ENCODE measurements at regions not wholly inside any gene's neighbourhood (a gene's known extent, or its start where the extent isn't known, plus 50 kb on each side); places are given as distances from the start of the nearest gene placed in this dataset.
"Not testable (repeated sequence)": the region's sequence is repeated elsewhere in the genome, so short reads cannot be mapped to it uniquely, and the experiment has no call there.

DNA sequence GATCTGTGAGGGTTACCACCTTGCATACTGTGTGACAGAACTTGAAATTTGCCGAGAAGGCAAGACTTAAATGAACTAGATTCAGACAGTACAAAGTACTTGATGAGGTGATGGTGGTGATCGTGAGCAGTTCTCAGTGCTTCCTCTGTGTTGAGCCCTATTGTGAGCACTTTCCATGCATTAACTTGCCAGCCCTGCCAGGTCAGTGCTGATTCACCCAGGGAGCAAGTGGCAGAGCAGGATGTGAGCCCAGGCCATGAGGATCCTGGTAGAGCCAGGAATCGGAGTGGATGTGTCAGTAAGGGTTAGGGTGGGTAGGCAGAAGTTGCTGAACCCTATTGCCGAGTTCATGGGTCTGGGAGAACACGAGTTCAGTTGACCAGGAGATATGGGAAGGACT lies 4545.7 kb upstream of the TPTE start:
- H3K27ac Mint-ChIP-seq; H3K4me1 Mint-ChIP-seq; H3K4me3 Mint-ChIP-seq; H3K27me3 Mint-ChIP-seq; POLR2A ChIA-PET; H3K9me3 Mint-ChIP-seq; DNase-seq; H3K36me3 Mint-ChIP-seq (ENCODE audit: low read depth); CTCF ChIA-PET: not testable (repeated sequence)

DNA sequence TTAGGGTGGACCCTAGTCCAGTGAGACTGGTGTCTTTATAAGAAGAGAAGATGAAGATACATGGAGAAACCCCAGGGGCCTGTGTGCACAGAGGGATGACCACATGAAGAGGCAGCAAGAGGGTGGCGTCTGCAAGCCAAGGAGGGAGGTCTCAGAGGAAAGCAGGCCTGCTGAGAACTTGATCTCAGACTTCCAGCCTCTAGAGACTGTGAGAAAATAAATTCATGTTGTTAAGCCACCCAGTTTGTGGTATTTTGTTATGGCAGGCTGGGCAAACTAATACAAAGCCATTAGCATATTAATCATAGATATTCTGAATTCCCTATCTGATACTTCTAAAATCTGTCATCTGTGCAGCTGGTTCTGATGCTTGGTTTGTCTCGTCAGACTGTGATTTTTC lies 4523.8 kb upstream of the TPTE start:
- H3K4me3 Mint-ChIP-seq; POLR2A ChIA-PET; H3K36me3 Mint-ChIP-seq (ENCODE audit: low read depth); CTCF ChIA-PET; H3K27me3 Mint-ChIP-seq; DNase-seq; H3K9me3 Mint-ChIP-seq; H3K4me1 Mint-ChIP-seq; H3K27ac Mint-ChIP-seq: not testable (repeated sequence)

DNA sequence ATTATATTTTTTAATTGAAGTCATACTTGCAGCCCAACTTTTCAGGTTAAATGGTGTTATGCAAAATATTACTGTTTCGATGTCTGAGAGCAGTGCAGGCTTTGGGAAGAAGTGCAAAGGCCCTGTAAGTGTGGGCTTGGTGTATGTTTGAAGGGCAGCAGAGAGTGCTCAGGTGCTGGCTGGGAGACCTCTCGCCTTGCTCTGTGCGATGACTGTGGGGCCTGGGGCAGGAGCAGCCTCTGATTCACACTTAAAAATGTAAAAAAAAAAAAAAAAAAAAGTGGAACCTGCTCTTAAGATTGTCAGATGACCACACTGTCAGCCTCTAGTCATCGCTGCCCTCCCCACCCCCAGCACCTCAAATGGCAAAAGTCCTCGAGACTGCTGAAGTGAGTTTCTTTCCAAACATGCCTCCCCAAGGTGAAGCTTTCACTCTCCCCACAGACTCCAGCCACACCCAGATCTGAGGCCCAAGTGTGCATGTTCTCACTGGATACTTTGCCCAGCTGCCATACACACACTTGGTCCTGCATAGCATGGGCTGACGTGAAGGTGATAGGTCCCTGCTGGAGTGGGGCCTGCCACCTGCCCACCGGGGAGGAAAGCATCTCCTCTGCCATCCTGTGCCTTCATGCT lies 4505.8 kb upstream of the TPTE start:
- CTCF ChIA-PET; H3K36me3 Mint-ChIP-seq (ENCODE audit: low read depth): not testable (repeated sequence)

DNA sequence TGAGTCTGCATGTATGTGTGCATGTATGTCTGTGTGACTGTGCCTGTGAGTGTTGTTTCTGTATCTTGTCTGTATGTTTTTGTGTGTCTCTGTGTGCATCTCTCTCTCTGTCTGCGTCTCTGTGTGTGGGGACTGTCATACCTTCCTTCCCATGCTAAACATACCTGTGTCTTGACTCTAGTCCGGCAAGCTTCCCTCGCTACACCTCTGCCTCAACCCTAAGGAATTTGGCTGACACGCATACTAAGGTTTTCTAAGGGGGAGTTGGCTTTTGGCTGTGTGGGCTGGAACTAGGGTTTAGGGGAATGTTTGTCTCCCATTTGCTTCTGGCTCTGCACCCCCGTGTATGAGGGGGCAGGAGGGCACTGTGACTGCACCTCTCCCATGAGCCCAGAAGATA lies 4500.9 kb upstream of the TPTE start:
- POLR2A ChIA-PET; H3K4me1 Mint-ChIP-seq; CTCF ChIA-PET; H3K9me3 Mint-ChIP-seq; H3K4me3 Mint-ChIP-seq; H3K27me3 Mint-ChIP-seq; H3K36me3 Mint-ChIP-seq (ENCODE audit: low read depth); DNase-seq; H3K27ac Mint-ChIP-seq: not testable (repeated sequence)

More for the DNA sequence above, 4505.8 kb upstream of the TPTE start:
- H3K27ac Mint-ChIP-seq, H3K27me3 Mint-ChIP-seq, POLR2A ChIA-PET, H3K4me1 Mint-ChIP-seq, H3K4me3 Mint-ChIP-seq, DNase-seq, H3K9me3 Mint-ChIP-seq: not testable (repeated sequence)

DNA sequence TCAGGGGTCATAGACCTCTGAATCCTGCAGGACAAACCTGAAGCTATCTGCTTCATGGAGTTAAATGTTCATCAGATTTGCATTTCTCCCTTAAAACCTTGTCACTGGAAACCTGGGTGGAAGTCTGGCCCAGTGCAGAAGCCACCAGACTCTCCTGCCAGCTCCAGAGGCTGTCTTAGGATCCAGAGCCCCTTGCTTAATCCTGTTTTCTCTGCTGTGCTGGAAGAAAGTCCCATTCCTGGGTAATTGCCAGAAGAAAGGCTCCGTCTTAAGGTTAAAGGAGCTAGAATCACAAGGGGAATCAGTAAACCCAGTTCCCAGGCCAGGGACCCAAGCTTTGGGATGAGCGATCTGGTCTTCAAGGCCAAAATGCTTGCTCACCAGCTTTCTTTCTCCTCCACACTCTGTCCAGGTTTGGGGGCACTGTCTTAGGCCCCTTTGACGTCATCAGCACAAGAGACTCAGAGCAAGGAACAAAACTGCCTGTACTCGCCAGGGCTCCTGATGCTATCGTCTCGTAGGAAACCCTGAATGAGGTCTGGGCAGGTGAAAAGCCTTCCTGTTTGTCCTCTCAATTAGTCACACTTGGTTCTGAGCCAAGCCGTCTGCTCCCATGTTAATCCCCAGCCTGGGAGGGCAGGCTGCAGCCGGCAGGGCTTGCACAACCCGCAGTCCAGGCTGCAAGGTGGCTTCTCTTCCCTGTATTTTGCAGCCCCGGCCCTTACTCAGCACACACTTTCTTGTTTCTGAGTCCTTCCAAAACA lies 4500.2 kb upstream of the TPTE start:
- CTCF ChIA-PET; H3K9me3 Mint-ChIP-seq; H3K36me3 Mint-ChIP-seq (ENCODE audit: low read depth); POLR2A ChIA-PET; DNase-seq; H3K4me1 Mint-ChIP-seq; H3K4me3 Mint-ChIP-seq; H3K27ac Mint-ChIP-seq; H3K27me3 Mint-ChIP-seq: not testable (repeated sequence)

DNA sequence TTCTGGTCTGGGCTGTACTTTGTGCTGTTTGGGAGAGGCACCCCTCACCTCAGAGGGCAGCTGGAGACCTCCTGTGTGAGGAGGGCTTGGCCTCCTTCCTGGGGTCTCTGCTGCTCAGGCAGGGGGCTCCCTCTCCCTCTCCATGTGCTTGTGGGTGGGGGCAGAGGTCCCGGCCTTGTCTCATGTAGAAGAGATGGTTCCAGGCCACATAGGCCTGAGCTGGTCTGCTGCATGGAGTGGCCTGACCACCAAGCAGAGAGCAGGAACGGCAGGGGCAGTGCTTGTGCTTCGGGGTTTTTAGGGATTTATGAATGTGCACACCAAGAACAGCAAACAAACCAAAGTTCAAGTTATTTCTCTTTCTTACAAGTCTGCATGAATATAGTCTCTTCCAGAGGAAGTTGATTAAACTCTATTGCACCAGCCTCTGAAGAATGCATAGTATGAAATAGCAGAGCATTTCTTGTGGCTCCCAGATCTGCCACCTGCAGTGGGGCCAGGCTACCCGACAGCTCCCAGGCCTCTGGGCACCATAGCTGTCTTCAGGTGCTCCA lies 4499.6 kb upstream of the TPTE start:
- H3K9me3 Mint-ChIP-seq, H3K27me3 Mint-ChIP-seq: not testable (repeated sequence)

DNA sequence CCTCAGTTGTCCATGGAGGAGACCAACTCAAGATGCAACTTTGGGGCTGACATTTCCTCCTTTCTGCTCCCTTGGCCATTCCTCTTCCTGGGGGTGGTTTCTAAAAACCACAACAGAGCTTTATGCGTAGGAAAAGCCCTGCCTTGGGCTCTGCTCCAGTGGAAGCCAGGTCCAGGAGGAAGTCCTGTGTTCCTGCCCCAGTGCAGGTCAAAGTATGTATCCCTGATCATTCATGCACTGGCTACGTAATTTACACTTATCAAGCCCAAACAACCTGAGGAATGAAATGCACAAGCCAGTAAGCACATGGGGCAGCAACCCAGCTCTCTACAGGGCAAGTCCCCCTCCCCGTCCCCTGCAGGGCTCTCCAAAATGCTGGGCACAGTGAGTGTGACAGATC lies 4498.1 kb upstream of the TPTE start:
- POLR2A ChIA-PET; H3K4me3 Mint-ChIP-seq; H3K9me3 Mint-ChIP-seq; H3K4me1 Mint-ChIP-seq; H3K27ac Mint-ChIP-seq; DNase-seq; CTCF ChIA-PET; H3K27me3 Mint-ChIP-seq; H3K36me3 Mint-ChIP-seq (ENCODE audit: low read depth): not testable (repeated sequence)

More for the DNA sequence above, 4499.6 kb upstream of the TPTE start:
- POLR2A ChIA-PET; H3K4me3 Mint-ChIP-seq; H3K27ac Mint-ChIP-seq; H3K36me3 Mint-ChIP-seq (ENCODE audit: low read depth); H3K4me1 Mint-ChIP-seq; DNase-seq; CTCF ChIA-PET: not testable (repeated sequence)

DNA sequence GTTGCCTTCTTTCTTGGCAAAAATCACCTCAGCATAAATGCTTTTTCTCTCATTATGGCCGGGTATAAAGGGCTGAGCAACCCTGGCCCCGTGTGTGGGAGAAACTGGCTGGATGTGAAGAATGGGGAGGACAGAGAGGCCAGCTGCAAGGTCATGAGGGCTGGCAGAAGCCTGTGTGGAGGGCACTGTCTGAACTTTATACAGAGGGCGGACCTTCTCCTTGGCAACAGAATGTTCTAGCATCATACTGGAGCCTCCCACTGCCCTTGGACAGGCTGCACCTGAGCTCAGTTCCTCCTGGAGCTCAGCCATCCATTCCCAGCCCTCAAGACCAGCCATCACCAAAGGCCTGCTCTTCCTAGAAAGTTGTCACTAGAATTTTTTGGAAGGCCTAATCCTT lies 4496.2 kb upstream of the TPTE start:
- H3K27me3 Mint-ChIP-seq; H3K36me3 Mint-ChIP-seq (ENCODE audit: low read depth); H3K4me1 Mint-ChIP-seq; H3K27ac Mint-ChIP-seq; DNase-seq; H3K9me3 Mint-ChIP-seq; CTCF ChIA-PET; POLR2A ChIA-PET; H3K4me3 Mint-ChIP-seq: not testable (repeated sequence)

DNA sequence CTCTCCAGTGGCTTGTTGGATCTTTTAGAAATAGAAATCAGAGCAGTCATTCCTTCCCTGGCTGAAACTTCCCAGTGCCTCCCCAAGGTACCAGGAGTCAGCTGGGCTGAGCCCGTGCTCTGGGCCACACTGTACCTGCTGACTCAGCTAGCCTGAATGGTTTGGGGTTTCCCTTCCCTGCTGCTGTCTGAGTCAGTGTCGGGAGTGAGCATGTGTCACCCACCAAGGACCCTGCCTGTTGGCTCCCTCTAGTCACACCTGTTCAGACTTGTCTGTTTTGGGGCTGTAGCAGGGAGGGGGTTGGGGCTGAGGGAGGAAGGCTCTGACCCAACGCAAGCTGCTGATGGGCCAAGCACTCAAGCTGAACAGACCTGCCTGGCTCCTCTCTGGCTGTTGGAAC lies 4493.9 kb upstream of the TPTE start:
- H3K4me1 Mint-ChIP-seq; POLR2A ChIA-PET; CTCF ChIA-PET; DNase-seq; H3K27me3 Mint-ChIP-seq; H3K36me3 Mint-ChIP-seq (ENCODE audit: low read depth); H3K9me3 Mint-ChIP-seq; H3K27ac Mint-ChIP-seq; H3K4me3 Mint-ChIP-seq: not testable (repeated sequence)

DNA sequence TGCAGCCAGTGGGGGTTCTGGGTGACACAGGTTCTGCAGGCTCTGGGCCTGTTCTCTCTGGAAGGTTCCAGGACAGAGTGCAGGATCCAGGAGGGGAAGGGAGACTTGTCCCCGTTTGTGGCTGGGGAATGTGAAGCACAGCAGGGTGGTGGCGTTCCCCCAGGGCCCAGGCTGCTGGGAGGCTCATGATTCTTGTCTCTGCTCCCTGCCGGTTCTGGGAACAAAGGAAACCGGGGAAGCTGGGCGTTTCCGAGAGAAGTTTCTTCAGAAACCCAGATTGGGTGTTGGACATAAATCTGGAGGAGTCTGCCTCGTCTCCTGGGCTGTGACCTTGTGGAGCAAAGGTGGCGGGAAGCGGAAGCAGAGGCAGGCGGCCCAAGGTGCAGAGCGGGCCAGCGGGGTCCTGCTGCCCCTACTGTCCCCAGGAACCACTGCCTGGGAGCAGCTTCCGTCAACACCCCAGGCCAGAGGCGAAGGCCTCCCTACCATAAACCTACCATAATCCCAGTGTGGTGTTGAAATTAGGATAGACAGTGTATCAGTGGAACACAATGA lies 4487.2 kb upstream of the TPTE start:
- H3K9me3 Mint-ChIP-seq; H3K27me3 Mint-ChIP-seq; DNase-seq; H3K36me3 Mint-ChIP-seq (ENCODE audit: low read depth); POLR2A ChIA-PET; CTCF ChIA-PET; H3K4me1 Mint-ChIP-seq; H3K4me3 Mint-ChIP-seq; H3K27ac Mint-ChIP-seq: not testable (repeated sequence)

DNA sequence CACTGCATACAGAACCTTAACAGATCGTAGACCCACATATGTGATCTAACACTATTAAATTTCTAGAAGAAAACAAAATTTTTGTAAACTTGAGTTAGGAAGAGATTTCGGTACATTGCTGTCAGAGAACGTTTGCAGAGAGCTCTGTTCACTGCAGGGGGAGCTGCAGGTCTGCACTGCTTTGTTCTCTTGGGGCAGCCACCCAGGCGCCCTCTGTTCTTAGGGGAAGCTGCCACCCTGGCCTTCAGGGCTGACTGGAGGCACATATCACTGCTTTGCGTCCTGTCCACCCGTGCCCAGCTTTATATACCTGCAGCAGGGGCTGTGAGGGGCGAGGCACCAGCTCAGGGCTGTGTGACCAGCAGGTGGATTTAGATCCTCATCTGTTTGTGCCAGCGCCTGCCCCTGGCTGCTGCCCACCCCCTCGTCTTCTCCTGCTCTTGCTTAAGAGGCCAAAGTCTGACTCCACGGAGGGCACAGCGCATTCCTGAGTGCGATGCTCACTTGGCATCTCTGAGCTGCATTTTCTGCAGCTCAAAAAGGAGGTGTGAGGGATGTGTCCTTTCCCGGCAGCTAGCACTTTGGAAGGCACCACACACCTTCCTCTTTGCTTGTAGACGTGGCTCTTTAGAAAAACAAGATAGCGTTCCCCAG lies 4486.4 kb upstream of the TPTE start:
- H3K27me3 Mint-ChIP-seq; POLR2A ChIA-PET; H3K27ac Mint-ChIP-seq; DNase-seq; H3K4me3 Mint-ChIP-seq; CTCF ChIA-PET; H3K36me3 Mint-ChIP-seq (ENCODE audit: low read depth); H3K9me3 Mint-ChIP-seq; H3K4me1 Mint-ChIP-seq: not testable (repeated sequence)

DNA sequence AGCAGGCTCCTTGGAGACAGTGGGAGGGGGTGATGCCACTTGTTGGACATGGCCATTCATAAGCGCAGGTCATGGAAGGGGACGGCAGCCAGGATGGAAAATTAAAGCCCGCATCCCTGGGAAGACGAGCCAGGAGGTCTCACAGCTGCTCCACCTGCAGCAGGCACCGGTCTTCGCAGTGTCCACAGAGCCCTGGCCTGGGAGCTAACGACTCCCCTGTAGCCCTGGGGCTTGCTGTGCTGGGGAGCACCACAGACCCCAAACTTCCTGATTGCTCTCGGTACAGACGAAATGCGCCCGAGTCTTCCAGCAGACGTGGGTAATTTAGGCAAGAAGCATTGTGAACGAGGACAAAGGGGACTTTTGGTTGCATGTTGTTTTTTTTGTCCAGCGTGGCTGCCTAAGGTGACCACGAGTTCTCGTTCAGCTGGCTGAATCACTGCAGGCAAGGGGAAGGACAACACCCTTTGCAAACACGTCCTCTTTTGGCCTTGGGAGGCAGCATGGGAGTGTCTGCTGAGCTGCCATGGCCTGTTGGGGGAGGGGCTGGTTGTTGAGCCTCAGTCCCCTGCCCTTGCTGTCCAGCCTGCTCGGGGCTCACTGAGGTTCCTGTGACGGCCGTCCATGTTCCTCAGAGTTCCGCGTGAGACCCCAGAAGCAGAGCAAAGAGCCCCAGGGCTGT lies 4485.8 kb upstream of the TPTE start:
- H3K9me3 Mint-ChIP-seq; H3K27me3 Mint-ChIP-seq; H3K4me1 Mint-ChIP-seq; DNase-seq; H3K27ac Mint-ChIP-seq; CTCF ChIA-PET; H3K36me3 Mint-ChIP-seq (ENCODE audit: low read depth); H3K4me3 Mint-ChIP-seq; POLR2A ChIA-PET: not testable (repeated sequence)

DNA sequence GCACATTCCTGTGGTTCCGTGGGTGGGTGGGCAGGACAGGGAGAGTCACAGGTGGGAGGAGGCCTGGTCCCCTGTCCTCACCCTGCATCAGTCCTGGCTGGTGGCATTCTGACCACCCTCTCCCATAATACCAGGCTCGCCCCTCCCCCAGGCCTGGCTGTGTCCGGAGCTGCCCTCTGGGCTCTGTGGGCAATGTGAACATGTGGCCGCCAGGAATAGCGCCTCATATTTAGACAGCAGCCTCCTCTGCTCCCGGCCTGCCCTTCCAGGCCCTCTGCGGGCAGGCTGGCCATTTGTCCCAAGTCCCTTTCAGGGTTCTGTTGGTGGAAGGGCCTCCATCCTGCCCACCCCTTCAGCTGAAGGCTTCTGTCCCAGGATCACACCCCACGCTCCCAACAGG lies 4482.2 kb upstream of the TPTE start:
- H3K4me1 Mint-ChIP-seq; H3K9me3 Mint-ChIP-seq; POLR2A ChIA-PET; H3K36me3 Mint-ChIP-seq (ENCODE audit: low read depth); CTCF ChIA-PET; H3K27ac Mint-ChIP-seq; DNase-seq; H3K4me3 Mint-ChIP-seq; H3K27me3 Mint-ChIP-seq: not testable (repeated sequence)
